GM21423 (cell line): ENCODE measurements at regions not wholly inside any gene's neighbourhood (a gene's known extent, or its start where the extent isn't known, plus 50 kb on each side); places are given as distances from the start of the nearest gene placed in this dataset.

ENCODE experiments used
- ATAC-seq: cut with Tn5 transposase; IDR thresholded peaks from one replicate; pipeline ENCODE4 v1.9.1; 2021; ENCODE audit warnings: mild to moderate bottlenecking, moderate library complexity; ENCODE audit not compliant: unreplicated experiment

- ATAC-seq, result no peak
These were observed 449.5 kb downstream of the VRK1 start for GRCh38 chr14:97246648-97247047.

DNA sequence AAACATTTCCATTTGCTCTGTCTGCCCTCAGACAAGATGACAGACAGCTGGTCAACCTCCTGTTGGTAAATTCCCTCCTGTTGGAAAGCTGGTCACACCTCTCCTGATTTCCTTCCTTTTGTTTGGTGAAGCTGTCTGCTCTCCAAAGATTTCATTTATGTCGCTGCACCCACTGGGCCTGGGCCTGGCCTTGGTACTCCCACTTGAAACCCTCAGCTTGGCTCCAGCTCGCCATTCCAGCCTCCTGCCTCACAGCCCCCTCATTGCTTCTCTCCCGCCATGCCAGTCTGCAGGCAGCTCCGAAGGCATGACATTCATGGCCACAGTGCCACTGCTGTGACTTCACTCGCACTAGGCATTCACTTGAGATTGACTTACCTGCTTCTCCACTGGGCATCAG, 451.8 kb downstream of the VRK1 start:
- ATAC-seq, result no peak

GRCh38 chr14:97250931-97251330, 453.7 kb downstream of the VRK1 start:
- no peak for ATAC-seq

DNA sequence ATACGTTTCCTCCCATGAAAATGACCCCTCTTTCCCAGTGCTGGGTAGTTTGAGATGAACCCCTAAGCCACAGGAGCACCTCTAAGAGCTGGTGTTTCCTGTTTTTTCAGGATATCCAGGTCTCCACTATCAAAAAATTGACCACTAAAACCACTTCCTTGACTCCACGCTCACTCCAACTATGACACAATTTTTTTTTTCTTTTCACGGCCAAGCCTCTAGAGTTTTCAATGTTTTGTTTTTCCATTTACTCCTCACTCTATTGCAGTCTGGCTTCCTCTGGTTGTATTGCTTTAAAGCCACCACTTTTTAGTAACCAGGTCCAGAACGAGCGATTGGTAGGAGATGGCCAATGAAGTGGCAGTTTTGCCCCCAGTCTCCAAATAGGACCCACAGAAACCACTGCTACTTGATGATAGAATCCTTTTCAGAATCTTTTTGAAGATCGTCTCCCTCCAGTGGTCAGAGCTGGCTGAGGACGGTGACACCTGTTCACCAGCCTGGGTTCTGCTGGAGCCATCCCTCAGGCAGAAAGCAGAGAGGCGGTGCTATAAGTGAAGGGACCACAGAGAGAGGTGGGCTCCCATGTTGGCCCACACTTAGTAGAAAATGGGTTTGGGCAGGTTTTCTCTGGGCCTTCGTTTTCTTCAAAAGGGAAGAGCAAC, 454.4 kb downstream of the VRK1 start:
- no peak for ATAC-seq

DNA sequence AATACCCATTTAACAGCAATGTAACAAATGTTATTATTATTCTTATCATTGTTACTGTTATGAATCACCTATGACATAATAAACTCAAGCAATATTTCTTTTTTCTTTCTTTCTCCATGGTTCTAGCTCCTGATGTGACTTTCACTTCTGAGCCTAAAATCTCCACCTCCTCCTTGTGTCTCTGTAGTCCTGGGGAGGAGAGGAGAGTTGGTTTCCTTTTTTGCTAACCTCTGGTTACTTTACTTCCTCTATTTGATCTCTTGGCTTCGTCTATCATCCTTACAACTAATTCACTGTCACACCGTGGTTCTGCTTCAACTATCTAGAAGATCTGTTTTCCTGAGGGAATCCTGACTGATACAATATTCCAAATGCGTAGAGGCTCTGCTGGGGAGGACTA, 456.6 kb downstream of the VRK1 start:
- ATAC-seq, result no peak

GRCh38 chr14:97262336-97262735, 465.2 kb downstream of the VRK1 start:
- no peak for ATAC-seq

GRCh38 chr14:97264516-97265230, 467.5 kb downstream of the VRK1 start:
- ATAC-seq, result no peak

DNA sequence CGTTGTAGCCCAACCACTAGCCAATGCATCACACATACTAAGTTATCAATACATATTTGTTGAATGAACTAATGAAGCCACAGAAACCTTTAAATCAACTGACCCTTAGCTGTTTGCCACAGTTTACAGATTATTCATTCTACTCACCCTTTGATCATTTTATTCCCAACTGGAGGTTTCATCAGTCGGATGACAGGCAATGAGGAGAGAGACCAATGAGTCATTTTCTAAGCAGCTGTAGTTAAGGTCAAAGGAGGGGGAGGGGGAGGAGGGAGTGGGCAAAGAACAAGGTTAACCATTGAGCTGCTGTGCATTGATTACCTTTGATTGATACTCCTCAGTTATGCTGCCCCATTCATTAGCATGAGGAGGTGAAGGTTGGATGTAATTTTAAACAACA, 469.5 kb downstream of the VRK1 start:
- ATAC-seq, result no peak

DNA sequence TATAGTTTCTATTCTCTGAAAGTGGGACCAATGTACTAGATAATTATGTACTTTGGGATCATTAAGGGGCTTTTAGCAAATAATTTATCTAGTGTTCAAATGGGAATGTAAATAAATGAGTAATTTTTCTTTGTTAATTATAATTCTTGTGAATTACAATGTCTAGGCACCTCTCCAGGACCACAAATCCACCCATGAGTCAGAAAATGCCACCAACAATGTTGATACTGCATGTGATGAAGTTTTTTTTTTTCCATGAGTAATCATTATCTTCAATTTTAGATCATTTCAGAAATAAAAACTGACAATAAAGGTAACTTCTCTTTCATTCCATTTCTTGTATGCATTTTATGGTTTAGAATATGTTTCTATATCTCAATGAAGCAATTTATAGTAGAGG, 470.3 kb downstream of the VRK1 start:
- ATAC-seq, result no peak

GRCh38 chr14:97268097-97268496, 470.9 kb downstream of the VRK1 start:
- no peak for ATAC-seq

GRCh38 chr14:97270308-97270707, 473.1 kb downstream of the VRK1 start:
- ATAC-seq, result no peak

GRCh38 chr14:97271451-97271960, 474.3 kb downstream of the VRK1 start:
- ATAC-seq, result no peak

DNA sequence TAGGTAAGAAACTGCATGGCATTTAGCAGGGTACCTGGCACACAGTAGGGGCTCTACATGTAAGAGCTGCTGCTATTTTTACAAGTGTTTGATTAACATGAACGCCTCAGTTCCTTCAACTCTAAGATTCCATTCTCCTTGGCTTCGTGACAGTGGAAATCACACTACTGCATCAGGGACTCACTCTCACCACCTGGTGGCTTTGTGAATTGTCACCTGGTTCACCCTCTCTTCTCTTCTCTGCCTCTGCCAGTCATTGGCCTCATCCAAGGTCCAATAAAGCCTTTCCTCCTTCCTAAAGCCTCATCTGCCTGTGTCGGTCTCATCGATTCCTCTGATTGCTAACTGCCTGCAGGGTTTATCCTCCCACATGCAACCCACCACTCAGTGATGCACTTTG, 476.4 kb downstream of the VRK1 start:
- ATAC-seq, result no peak

GRCh38 chr14:97274626-97275025, 477.4 kb downstream of the VRK1 start:
- no peak for ATAC-seq

GRCh38 chr14:97275276-97275675, 478.1 kb downstream of the VRK1 start:
- no peak for ATAC-seq

- no peak for ATAC-seq
These were observed 479.4 kb downstream of the VRK1 start for GRCh38 chr14:97276573-97276972.

DNA sequence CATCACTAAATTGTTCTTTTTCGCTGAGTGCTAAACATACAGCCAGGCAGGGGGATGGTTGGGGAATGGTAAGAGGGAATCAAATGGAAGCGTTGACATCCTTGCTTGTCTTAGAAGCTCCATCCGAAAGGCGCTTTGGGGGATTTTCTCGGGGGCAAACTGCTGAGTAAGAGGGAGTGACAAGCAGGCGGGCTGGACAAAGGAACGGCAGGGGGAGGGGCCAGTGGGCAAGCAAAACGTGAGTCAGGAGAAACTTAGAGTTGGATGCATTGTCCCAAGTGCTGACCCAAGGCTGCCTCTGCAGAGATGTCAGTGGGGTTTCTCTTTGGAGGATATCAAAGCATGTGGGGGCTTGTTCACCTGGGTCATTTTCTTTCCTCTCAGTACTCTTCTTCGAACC, 480.5 kb downstream of the VRK1 start:
- ATAC-seq, result no peak

DNA sequence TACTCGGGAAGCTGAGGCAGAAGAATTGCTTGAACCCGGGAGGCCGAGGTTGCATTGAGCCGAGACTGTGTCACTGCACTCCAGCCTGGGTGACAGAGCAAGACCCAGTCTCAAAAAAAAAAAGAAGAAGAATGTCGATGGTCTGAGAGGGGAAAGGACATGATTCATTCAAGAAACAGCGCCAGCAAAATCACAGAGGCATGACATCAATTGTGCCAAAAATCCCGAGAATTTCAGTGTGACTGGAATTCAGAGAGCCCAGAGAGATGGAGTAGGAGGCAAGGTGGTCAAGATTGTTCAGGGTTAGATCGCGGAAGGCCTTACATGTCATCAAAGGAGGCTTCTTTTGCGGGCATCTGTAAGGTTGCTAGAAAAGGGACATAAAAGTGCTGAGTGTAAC, 483.3 kb downstream of the VRK1 start:
- no peak for ATAC-seq

DNA sequence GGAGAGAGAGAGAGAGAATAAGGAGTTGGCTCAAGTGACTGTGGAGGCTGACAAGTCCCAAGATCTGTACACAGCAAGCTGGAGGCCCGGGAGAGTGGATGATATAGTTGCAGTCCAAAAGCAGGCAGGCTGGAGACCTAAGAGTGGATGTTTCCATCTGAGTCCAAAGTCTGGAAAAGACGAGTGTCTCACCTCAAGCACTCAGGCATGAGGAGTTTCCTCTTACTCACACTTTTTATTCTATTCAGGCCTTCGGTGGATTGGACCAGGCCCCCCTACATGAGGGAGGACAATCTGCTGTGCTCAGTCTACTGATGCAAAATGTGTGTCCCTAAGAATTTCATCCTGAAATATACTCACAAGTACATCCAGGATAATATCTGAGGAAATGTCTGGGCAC, 484.6 kb downstream of the VRK1 start:
- ATAC-seq, result no peak

DNA sequence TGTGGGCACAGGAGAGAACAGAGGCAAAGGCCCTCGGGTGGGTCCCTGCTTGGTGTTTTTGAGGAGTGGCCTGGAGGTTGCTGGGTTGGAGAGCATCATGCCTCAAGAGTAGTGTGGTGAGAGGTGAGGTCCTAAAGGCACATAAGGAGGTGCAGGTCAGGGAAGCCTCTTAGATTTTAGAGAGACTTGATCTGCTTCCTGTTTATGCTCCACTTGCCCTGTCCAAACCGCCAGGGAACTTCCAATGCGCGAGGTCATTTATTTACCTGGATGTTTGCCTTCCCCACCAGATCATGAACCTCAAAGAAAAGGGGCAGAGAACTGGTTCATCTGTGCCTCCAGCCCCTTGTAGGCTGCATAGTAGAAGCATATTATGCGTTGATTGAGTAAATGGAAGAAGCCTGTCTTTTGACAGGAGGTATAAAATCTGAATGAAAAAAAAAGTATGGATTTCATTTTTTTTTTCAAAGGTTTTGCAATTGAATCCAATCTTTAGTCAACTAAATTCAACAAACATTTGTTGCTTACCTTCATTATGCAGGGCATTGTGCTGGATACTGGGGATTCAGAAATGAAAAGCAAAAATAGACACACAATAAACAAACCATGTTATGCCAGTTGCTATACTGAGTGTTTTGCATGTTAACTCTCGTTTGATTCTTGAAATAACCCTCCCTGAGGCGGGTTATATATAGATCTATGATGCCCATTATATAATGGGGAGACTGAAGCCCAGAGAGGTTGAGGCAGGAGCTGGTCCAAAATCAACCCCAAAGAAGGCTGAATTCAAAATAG, 485.2 kb downstream of the VRK1 start:
- ATAC-seq, result no peak

DNA sequence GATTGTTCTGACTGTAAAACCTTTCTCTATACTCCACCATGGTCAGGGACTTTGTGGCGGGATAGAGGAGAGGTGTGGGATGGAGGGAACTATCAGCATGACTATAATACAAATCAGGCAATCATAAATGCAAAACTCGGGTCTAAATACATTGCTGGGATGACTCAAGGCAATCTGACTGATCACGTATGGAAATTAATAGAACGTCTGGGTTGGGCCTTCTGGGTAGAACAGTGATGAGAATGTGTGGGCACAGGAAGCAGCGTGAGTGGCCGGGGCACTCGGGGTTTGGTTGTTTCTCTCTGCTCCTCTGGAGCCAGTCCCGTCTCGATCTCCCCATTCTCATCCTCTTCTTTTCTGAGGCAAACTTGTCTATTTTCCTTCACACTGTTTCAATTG, 485.8 kb downstream of the VRK1 start:
- no peak for ATAC-seq

GRCh38 chr14:97283426-97283825, 486.2 kb downstream of the VRK1 start:
- ATAC-seq, result no peak
